IMR-90 (cell line): ENCODE measurements at regions not wholly inside any gene's neighbourhood (a gene's known extent, or its start where the extent isn't known, plus 50 kb on each side); places are given as distances from the start of the nearest gene placed in this dataset.

Experiments
- CTCF ChIP-seq: conservative IDR thresholded peaks from 2 replicates; pipeline ENCODE4 v1.5.1; 2012; ENCODE audit warnings: mild to moderate bottlenecking, low read depth, low read length, improper control_type of control experiment
- ELK1 ChIP-seq: fragments of 150-350 bp; IDR thresholded peaks from 2 replicates; pipeline ENCODE4 v1.6.1; 2016; ENCODE audit warnings: low read depth, mild to moderate bottlenecking, low read length, moderate library complexity, borderline replicate concordance
- FOS ChIP-seq: fragments of 150-350 bp; IDR thresholded peaks from 2 replicates; pipeline ENCODE4 v1.6.1; 2016; ENCODE audit warnings: low read depth, low read length
- MAZ ChIP-seq: IDR thresholded peaks from 2 replicates; pipeline ENCODE4 v1.6.1; 2012; ENCODE audit warnings: low read depth, mild to moderate bottlenecking, low read length, improper control_type of control experiment, moderate library complexity, borderline replicate concordance
- POLR2A ChIP-seq: IDR thresholded peaks from 2 replicates; pipeline ENCODE4 v1.6.1; 2012; ENCODE audit warnings: mild to moderate bottlenecking, low read depth, low read length
- RAD21 ChIP-seq: IDR thresholded peaks from 2 replicates; pipeline ENCODE4 v1.6.1; 2012; ENCODE audit warnings: low read length, improper control_type of control experiment
- RCOR1 ChIP-seq: IDR thresholded peaks from 2 replicates; pipeline ENCODE4 v1.6.1; 2012; ENCODE audit warnings: mild to moderate bottlenecking, low read length, improper control_type of control experiment; ENCODE audit not compliant: insufficient replicate concordance

- TF ChIP-seq CTCF (no peak), RAD21 (no peak), FOS (no peak), POLR2A (no peak), RCOR1 (no peak), MAZ (no peak), ELK1 (no peak)
Observed at GRCh38 chr17:68700421-68700820, 99.3 kb upstream of the FAM20A start.
